ENCODE measurements at regions not wholly inside any gene's neighbourhood (a gene's known extent, or its start where the extent isn't known, plus 50 kb on each side); places are given as distances from the start of the nearest gene placed in this dataset.
"Not testable (repeated sequence)": the region's sequence is repeated elsewhere in the genome, so short reads cannot be mapped to it uniquely, and the experiment has no call there.

DNA sequence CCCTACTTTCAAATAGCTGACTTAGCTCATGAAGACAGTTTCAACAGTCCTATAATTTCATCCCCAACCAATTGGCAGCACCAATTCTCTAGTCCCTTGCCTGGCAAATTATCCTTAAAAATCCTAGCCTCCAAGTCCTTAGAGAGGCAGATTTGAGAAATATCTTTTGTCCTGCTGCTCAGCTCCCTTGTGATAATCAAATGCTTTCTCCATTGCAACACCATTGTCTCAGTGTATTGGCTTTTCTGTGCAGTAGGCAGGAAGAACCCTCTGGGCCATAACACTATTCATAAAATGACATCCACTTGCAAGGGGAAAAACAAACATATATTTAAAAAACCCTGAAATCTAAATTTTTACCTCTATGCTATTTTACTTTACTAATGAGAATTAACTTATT is 89.6 kb downstream of the AASDHPPT start:
- H3K27ac ChIP-seq (ENCODE audit: low read depth, low read length), result no peak overlapping the region
- no peaks in the 10 kb centered on the region for H3K4me1 ChIP-seq (ENCODE audit: insufficient read depth, low read length)
- DNase-seq, result no peak
- Mint-ChIP-seq H3K4me1 (no peaks in the 10 kb centered on the region), H3K27me3 (peaks cover 0 to 1% of the 10 kb centered on the region in 2 donors), H3K4me3 (no peak overlapping the region), H3K27ac (no peak overlapping the region), H3K9me3 (peaks cover 9 to 32% (median 23%) of the 10 kb centered on the region in 8 donors), H3K36me3 (no peaks in the 10 kb centered on the region)
- POLR2A ChIA-PET (ENCODE audit: partially characterized antibody), result no interaction called here
- no peaks in the 10 kb centered on the region for H3K36me3 ChIP-seq (ENCODE audit: insufficient read depth, low read length)
- no peaks in the 10 kb centered on the region for H3K27me3 ChIP-seq (ENCODE audit: insufficient read depth, low read length)
- CTCF ChIA-PET (ENCODE audit: partially characterized antibody), result no interaction called here
- no peaks in the 10 kb centered on the region for H3K9me3 ChIP-seq (ENCODE audit: control insufficient read depth in 1 of 2, low read length in 2 of 2)
- intact Hi-C loops (cut with micrococcal nuclease), result no loop called here
- H3K4me3 ChIP-seq (ENCODE audit: low read length in 2 of 2), result no peak overlapping the region

DNA sequence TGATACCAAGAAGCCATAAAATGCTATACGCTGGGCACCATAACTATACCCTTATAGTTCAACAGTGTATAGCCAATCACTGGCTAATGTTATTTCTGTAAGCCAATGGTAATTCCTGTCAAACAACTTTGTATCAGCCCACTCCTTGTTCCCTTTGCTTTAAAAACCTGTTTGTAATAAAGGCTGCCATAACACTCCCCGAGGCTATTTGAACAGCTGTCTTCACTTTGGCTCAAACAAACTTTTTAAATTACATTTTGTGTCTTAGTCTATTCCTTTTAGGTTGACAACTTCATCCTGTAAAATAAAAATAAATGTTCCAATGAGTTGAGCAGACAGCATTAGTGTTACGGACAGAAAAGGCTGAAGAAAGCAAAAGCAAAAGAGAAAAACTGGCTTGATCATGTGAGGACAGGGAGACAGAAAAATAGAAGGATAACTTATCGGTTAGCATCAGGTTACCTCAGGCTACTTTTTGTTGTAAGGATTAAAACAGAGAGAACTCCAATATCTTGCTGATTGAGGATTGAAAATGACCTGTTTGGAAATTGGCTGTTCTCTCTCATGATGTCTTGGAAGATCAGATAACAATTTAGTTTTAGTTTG is 95.0 kb downstream of the AASDHPPT start:
- H3K4me3 ChIP-seq (ENCODE audit: low read length in 2 of 2), result no peak overlapping the region
- intact Hi-C loops (cut with micrococcal nuclease), result no loop called here

DNA sequence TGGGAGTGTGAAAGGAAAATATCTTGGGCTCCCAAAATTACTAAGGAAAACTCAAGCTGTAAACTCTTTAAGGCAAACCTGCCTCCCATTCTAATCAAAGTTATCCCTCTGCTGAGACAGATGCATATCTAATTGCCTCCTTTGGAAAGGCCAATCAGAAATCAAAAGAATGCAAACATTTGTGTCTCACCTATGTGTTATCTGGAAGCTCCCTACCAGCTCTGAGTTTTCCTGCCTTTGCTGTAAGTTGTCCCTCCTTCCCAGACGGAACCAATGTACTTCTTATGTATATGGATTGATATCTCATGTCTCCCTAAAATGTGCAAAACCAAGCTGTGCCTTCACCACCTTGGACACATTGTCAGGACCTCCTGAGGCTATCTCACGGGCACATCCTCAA is 95.8 kb downstream of the AASDHPPT start:
- no peak for DNase-seq
- Histone ChIP-seq H3K9me3 (ENCODE audit: control insufficient read depth in 1 of 2, low read length in 2 of 2) (no peaks in the 10 kb centered on the region), H3K27ac (ENCODE audit: low read depth, low read length) (no peak overlapping the region), H3K36me3 (ENCODE audit: insufficient read depth, low read length) (no peaks in the 10 kb centered on the region), H3K4me3 (ENCODE audit: low read length in 2 of 2) (no peak overlapping the region), H3K27me3 (ENCODE audit: insufficient read depth, low read length) (no peaks in the 10 kb centered on the region), H3K4me1 (ENCODE audit: insufficient read depth, low read length) (no peaks in the 10 kb centered on the region)
- H3K27me3 Mint-ChIP-seq, result peaks cover 0 to 1% of the 10 kb centered on the region in 2 donors
- H3K4me3 Mint-ChIP-seq, result no peak overlapping the region
- POLR2A ChIA-PET (ENCODE audit: partially characterized antibody), result no interaction called here
- intact Hi-C loops (cut with micrococcal nuclease), result no loop called here
- H3K4me1 Mint-ChIP-seq, result no peaks in the 10 kb centered on the region
- H3K27ac Mint-ChIP-seq, result no peak overlapping the region
- H3K36me3 Mint-ChIP-seq, result no peaks in the 10 kb centered on the region
- CTCF ChIA-PET (ENCODE audit: partially characterized antibody), result no interaction called here
- H3K9me3 Mint-ChIP-seq, result peaks cover 0 to 7% (median 3%) of the 10 kb centered on the region in 8 donors

More for the DNA sequence above, 95.0 kb downstream of the AASDHPPT start:
- Mint-ChIP-seq H3K4me3 (no peak overlapping the region), H3K4me1 (no peaks in the 10 kb centered on the region), H3K9me3 (peaks cover 0 to 11% (median 5%) of the 10 kb centered on the region in 8 donors), H3K36me3 (no peaks in the 10 kb centered on the region), H3K27me3 (peaks cover 0 to 1% of the 10 kb centered on the region in 2 donors), H3K27ac (no peak overlapping the region)
- Histone ChIP-seq H3K9me3 (ENCODE audit: control insufficient read depth in 1 of 2, low read length in 2 of 2) (no peaks in the 10 kb centered on the region), H3K4me1 (ENCODE audit: insufficient read depth, low read length) (no peaks in the 10 kb centered on the region), H3K36me3 (ENCODE audit: insufficient read depth, low read length) (no peaks in the 10 kb centered on the region), H3K27ac (ENCODE audit: low read depth, low read length) (no peak overlapping the region), H3K27me3 (ENCODE audit: insufficient read depth, low read length) (no peaks in the 10 kb centered on the region)
- CTCF ChIA-PET (ENCODE audit: partially characterized antibody), result no interaction called here
- no peak for DNase-seq
- POLR2A ChIA-PET (ENCODE audit: partially characterized antibody), result no interaction called here

DNA sequence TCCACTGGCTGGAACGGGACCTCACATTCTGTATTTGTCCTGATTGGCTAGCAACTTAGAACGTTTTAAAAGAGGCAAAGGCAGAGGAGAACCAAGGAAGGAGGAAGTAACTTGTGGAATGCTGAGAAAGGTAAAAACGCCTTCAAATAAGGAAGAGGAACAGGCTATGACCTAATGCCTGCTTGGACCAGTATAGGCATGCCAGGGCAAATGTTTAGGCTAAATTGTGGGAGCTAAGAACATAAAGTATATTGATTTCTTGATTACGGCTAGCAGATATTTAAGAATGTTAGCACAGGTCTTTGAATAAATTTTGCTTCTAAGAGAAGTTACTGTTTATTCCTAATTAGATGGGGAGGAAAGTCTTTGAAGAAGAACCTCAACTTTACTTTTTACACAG is 96.5 kb downstream of the AASDHPPT start:
- POLR2A ChIA-PET (ENCODE audit: partially characterized antibody); H3K27ac ChIP-seq (ENCODE audit: low read depth, low read length); H3K9me3 Mint-ChIP-seq; H3K27me3 ChIP-seq (ENCODE audit: insufficient read depth, low read length); intact Hi-C loops (cut with micrococcal nuclease); H3K36me3 ChIP-seq (ENCODE audit: insufficient read depth, low read length); H3K9me3 ChIP-seq (ENCODE audit: control insufficient read depth in 1 of 2, low read length in 2 of 2); H3K4me1 Mint-ChIP-seq; H3K4me1 ChIP-seq (ENCODE audit: insufficient read depth, low read length); DNase-seq; H3K36me3 Mint-ChIP-seq; H3K27me3 Mint-ChIP-seq; H3K4me3 ChIP-seq (ENCODE audit: low read length in 2 of 2); H3K4me3 Mint-ChIP-seq; H3K27ac Mint-ChIP-seq; CTCF ChIA-PET (ENCODE audit: partially characterized antibody): not testable (repeated sequence)

DNA sequence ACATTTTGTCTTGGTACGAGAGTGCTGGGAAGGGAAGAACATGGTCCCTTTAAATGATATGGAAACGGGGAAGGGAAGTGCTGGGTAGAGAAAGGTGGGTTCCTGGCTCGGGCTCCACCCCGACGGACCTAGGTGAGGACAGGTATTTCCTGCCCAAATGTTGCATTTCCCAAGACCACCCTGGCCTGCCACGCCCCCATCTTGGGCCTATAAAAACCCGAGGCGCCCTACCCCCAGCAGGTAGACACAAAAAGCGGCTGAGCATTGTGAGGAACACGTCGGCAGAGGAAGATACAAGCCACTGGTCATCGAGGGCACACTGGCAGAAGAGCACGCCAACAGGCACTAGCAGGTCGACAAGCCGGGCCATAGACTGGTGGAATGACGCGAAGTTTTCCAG is 99.4 kb downstream of the AASDHPPT start:
- no peaks in the 10 kb centered on the region for H3K4me1 ChIP-seq (ENCODE audit: insufficient read depth, low read length)
- H3K36me3 ChIP-seq (ENCODE audit: insufficient read depth, low read length), result no peaks in the 10 kb centered on the region
- no peak for DNase-seq
- intact Hi-C loops (cut with micrococcal nuclease), result no loop called here
- peaks cover 0 to 11% (median 5%) of the 10 kb centered on the region in 8 donors for H3K9me3 Mint-ChIP-seq
- POLR2A ChIA-PET (ENCODE audit: partially characterized antibody), result no interaction called here
- no peak overlapping the region for H3K4me3 ChIP-seq (ENCODE audit: low read length in 2 of 2)
- H3K4me1 Mint-ChIP-seq, result no peaks in the 10 kb centered on the region
- CTCF ChIA-PET (ENCODE audit: partially characterized antibody), result no interaction called here
- no peak overlapping the region for H3K27ac ChIP-seq (ENCODE audit: low read depth, low read length)
- no peak overlapping the region for H3K27ac Mint-ChIP-seq
- no peak overlapping the region for H3K4me3 Mint-ChIP-seq
- H3K9me3 ChIP-seq (ENCODE audit: control insufficient read depth in 1 of 2, low read length in 2 of 2), result no peaks in the 10 kb centered on the region
- H3K36me3 Mint-ChIP-seq, result no peaks in the 10 kb centered on the region
- no peaks in the 10 kb centered on the region for H3K27me3 Mint-ChIP-seq
- no peaks in the 10 kb centered on the region for H3K27me3 ChIP-seq (ENCODE audit: insufficient read depth, low read length)

GRCh38 chr11:106177311-106177710 is 99.8 kb downstream of the AASDHPPT start:
- H3K27ac Mint-ChIP-seq, result no peak overlapping the region
- H3K27me3 Mint-ChIP-seq, result no peaks in the 10 kb centered on the region
- no peak overlapping the region for H3K27ac ChIP-seq (ENCODE audit: low read depth, low read length)

GRCh38 chr11:106178361-106178760 is 100.9 kb downstream of the AASDHPPT start:
- Histone ChIP-seq H3K27me3 (ENCODE audit: insufficient read depth, low read length) (no peaks in the 10 kb centered on the region), H3K4me3 (ENCODE audit: low read length in 2 of 2) (no peak overlapping the region), H3K4me1 (ENCODE audit: insufficient read depth, low read length) (no peaks in the 10 kb centered on the region), H3K9me3 (ENCODE audit: control insufficient read depth in 1 of 2, low read length in 2 of 2) (no peaks in the 10 kb centered on the region), H3K27ac (ENCODE audit: low read depth, low read length) (no peak overlapping the region), H3K36me3 (ENCODE audit: insufficient read depth, low read length) (no peaks in the 10 kb centered on the region)
- ChIA-PET CTCF (ENCODE audit: partially characterized antibody) (no interaction called here), POLR2A (ENCODE audit: partially characterized antibody) (no interaction called here)
- Mint-ChIP-seq H3K36me3 (no peaks in the 10 kb centered on the region), H3K27ac (no peak overlapping the region), H3K27me3 (no peaks in the 10 kb centered on the region), H3K4me3 (no peak overlapping the region), H3K9me3 (peaks cover 0 to 13% (median 6%) of the 10 kb centered on the region in 8 donors), H3K4me1 (no peaks in the 10 kb centered on the region)
- intact Hi-C loops (cut with micrococcal nuclease), result no loop called here
- DNase-seq, result no peak

More at GRCh38 chr11:106177311-106177710, 99.8 kb downstream of the AASDHPPT start:
- Mint-ChIP-seq H3K36me3 (no peaks in the 10 kb centered on the region), H3K4me3 (no peak overlapping the region), H3K9me3 (peaks cover 0 to 12% (median 7%) of the 10 kb centered on the region in 8 donors), H3K4me1 (no peaks in the 10 kb centered on the region)
- DNase-seq, result no peak
- intact Hi-C loops (cut with micrococcal nuclease), result no loop called here
- Histone ChIP-seq H3K4me3 (ENCODE audit: low read length in 2 of 2) (no peak overlapping the region), H3K27me3 (ENCODE audit: insufficient read depth, low read length) (no peaks in the 10 kb centered on the region), H3K36me3 (ENCODE audit: insufficient read depth, low read length) (no peaks in the 10 kb centered on the region), H3K4me1 (ENCODE audit: insufficient read depth, low read length) (no peaks in the 10 kb centered on the region), H3K9me3 (ENCODE audit: control insufficient read depth in 1 of 2, low read length in 2 of 2) (no peaks in the 10 kb centered on the region)
- ChIA-PET POLR2A (ENCODE audit: partially characterized antibody) (no interaction called here), CTCF (ENCODE audit: partially characterized antibody) (no interaction called here)

GRCh38 chr11:106179048-106179447 is 101.6 kb downstream of the AASDHPPT start:
- Histone ChIP-seq H3K27ac (ENCODE audit: low read depth, low read length) (no peak overlapping the region), H3K27me3 (ENCODE audit: insufficient read depth, low read length) (no peaks in the 10 kb centered on the region), H3K36me3 (ENCODE audit: insufficient read depth, low read length) (no peaks in the 10 kb centered on the region), H3K9me3 (ENCODE audit: control insufficient read depth in 1 of 2, low read length in 2 of 2) (no peaks in the 10 kb centered on the region), H3K4me3 (ENCODE audit: low read length in 2 of 2) (no peak overlapping the region), H3K4me1 (ENCODE audit: insufficient read depth, low read length) (no peaks in the 10 kb centered on the region)
- intact Hi-C loops (cut with micrococcal nuclease), result no loop called here
- Mint-ChIP-seq H3K4me3 (no peak overlapping the region), H3K27ac (no peak overlapping the region), H3K36me3 (no peaks in the 10 kb centered on the region), H3K27me3 (no peaks in the 10 kb centered on the region), H3K4me1 (no peaks in the 10 kb centered on the region), H3K9me3 (peaks cover 0 to 13% (median 6%) of the 10 kb centered on the region in 8 donors)
- CTCF ChIA-PET (ENCODE audit: partially characterized antibody), result no interaction called here
- POLR2A ChIA-PET (ENCODE audit: partially characterized antibody), result no interaction called here
- no peak for DNase-seq

Data from CD4-positive, alpha-beta memory T cell (primary cell).